ENCODE measurements at regions not wholly inside any gene's neighbourhood (a gene's known extent, or its start where the extent isn't known, plus 50 kb on each side); places are given as distances from the start of the nearest gene placed in this dataset.

DNA sequence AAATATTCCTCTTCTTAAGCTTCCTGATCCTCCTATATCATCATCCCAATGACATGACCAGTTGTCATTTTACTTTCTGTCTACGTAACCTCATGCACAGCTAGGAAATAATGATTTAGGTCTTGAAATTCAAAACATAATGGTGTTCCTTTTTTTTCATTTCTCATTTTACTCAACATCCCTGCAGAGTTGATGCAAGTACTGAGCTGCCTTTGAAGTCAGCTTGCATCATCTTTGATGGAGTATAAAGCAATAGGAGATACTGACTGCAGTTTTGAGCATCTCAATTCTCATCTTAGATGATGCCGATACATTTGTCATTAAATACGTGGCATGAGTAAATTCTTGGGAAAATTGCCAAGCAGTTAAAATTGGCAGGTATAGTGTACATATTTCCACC, 346.1 kb downstream of the ZIC1 start:
- TF ChIP-seq, protein P1, sequence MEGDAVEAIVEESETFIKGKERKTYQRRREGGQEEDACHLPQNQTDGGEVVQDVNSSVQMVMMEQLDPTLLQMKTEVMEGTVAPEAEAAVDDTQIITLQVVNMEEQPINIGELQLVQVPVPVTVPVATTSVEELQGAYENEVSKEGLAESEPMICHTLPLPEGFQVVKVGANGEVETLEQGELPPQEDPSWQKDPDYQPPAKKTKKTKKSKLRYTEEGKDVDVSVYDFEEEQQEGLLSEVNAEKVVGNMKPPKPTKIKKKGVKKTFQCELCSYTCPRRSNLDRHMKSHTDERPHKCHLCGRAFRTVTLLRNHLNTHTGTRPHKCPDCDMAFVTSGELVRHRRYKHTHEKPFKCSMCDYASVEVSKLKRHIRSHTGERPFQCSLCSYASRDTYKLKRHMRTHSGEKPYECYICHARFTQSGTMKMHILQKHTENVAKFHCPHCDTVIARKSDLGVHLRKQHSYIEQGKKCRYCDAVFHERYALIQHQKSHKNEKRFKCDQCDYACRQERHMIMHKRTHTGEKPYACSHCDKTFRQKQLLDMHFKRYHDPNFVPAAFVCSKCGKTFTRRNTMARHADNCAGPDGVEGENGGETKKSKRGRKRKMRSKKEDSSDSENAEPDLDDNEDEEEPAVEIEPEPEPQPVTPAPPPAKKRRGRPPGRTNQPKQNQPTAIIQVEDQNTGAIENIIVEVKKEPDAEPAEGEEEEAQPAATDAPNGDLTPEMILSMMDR (IDR thresholded peaks at IDR 0.05) = no peak
- no peak for TF ChIP-seq POLR2A (IDR thresholded peaks at IDR 0.05)
